ENCODE measurements at regions not wholly inside any gene's neighbourhood (a gene's known extent, or its start where the extent isn't known, plus 50 kb on each side); places are given as distances from the start of the nearest gene placed in this dataset.

GRCh38 chr4:129246910-129247461 lies 151.0 kb downstream of the C4orf33 start:
- no peak for TF ChIP-seq CTCF (conservative IDR thresholded peaks at IDR 0.05; ENCODE audit: low read depth, low read length)
- no peak for TF ChIP-seq EZH2 (IDR thresholded peaks at IDR 0.05; ENCODE audit: borderline replicate concordance, low read depth, low read length, poor library complexity, severe bottlenecking)

Measured in A673 (cell line).